ENCODE measurements at regions not wholly inside any gene's neighbourhood (a gene's known extent, or its start where the extent isn't known, plus 50 kb on each side); places are given as distances from the start of the nearest gene placed in this dataset.

DNA sequence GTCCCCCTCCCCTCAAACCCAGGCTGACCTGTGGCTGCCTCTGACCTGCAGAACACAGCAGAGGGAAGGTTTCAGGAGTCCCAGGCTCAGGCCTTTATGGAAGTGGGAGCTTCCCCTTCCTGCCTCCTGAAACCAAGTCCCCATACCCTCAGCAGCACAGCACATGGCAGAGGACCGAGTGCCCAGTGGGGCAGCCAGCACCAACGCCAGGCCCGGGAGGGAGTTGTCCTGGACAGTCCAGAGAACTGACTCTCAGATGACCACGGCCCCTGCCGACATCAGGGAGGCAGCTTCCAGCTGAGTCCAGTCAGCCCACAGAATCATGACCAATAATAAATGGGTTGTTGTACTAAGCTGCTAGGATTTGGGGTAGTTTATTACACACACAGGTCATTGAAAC is 79.6 kb upstream of the ERG start:
- TF ChIP-seq EP300 (IDR thresholded peaks at IDR 0.05; ENCODE audit: borderline replicate concordance in 1 of 2, control insufficient read depth in 1 of 2, low read depth in 2 of 2, low read length in 2 of 2) (no peak), NFIC (IDR thresholded peaks at IDR 0.05; ENCODE audit: low read depth, low read length) (no peak), CHD4 (IDR thresholded peaks at IDR 0.05) (no peak), KAT2A (conservative IDR thresholded peaks at IDR 0.05; ENCODE audit: control insufficient read depth, low read depth, low read length) (no peak), TBL1XR1 (IDR thresholded peaks at IDR 0.05; ENCODE audit: low read depth, low read length) (no peak), HCFC1 (IDR thresholded peaks at IDR 0.05; ENCODE audit: low read length) (no peak), YY1 (IDR thresholded peaks at IDR 0.05; ENCODE audit: low read depth, low read length) (no peak), ASH2L (IDR thresholded peaks at IDR 0.05; ENCODE audit: borderline replicate concordance, low read depth) (no peak), KLF5 (IDR thresholded peaks at IDR 0.05; ENCODE audit: partially characterized antibody) (no peak), GATAD2B (conservative IDR thresholded peaks at IDR 0.05; ENCODE audit: low read depth) (no peak), GABPA (IDR thresholded peaks at IDR 0.05; ENCODE audit: low read depth) (no peak)
- TF ChIP-seq, protein P1, sequence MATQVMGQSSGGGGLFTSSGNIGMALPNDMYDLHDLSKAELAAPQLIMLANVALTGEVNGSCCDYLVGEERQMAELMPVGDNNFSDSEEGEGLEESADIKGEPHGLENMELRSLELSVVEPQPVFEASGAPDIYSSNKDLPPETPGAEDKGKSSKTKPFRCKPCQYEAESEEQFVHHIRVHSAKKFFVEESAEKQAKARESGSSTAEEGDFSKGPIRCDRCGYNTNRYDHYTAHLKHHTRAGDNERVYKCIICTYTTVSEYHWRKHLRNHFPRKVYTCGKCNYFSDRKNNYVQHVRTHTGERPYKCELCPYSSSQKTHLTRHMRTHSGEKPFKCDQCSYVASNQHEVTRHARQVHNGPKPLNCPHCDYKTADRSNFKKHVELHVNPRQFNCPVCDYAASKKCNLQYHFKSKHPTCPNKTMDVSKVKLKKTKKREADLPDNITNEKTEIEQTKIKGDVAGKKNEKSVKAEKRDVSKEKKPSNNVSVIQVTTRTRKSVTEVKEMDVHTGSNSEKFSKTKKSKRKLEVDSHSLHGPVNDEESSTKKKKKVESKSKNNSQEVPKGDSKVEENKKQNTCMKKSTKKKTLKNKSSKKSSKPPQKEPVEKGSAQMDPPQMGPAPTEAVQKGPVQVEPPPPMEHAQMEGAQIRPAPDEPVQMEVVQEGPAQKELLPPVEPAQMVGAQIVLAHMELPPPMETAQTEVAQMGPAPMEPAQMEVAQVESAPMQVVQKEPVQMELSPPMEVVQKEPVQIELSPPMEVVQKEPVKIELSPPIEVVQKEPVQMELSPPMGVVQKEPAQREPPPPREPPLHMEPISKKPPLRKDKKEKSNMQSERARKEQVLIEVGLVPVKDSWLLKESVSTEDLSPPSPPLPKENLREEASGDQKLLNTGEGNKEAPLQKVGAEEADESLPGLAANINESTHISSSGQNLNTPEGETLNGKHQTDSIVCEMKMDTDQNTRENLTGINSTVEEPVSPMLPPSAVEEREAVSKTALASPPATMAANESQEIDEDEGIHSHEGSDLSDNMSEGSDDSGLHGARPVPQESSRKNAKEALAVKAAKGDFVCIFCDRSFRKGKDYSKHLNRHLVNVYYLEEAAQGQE (IDR thresholded peaks at IDR 0.05; ENCODE audit: low read depth, low read length): no peak
